ENCODE measurements at regions not wholly inside any gene's neighbourhood (a gene's known extent, or its start where the extent isn't known, plus 50 kb on each side); places are given as distances from the start of the nearest gene placed in this dataset.

- TF ChIP-seq EZH2 (IDR thresholded peaks at IDR 0.05; ENCODE audit: borderline replicate concordance, insufficient read depth, low read depth, low read length, poor library complexity, severe bottlenecking) (no peak), CTCF (IDR thresholded peaks at IDR 0.05) (no peak)
Observed at GRCh38 chr3:86723433-86723832, 267.5 kb downstream of the VGLL3 start.
